Endothelial cell of umbilical vein (primary cell): ENCODE measurements at regions not wholly inside any gene's neighbourhood (a gene's known extent, or its start where the extent isn't known, plus 50 kb on each side); places are given as distances from the start of the nearest gene placed in this dataset.

Experiments
- BruUV-seq: library from RNA; stranded (reverse); fragments of 400-500 nt; replicated peaks from 2 replicates; lab custom pipeline; 2021; lab: Mats Ljungman, UMichigan
- CTCF ChIA-PET: fragments of 300-600, 350-600 bp; sonication (Branson Sonifier 250); formaldehyde crosslinking; loops from one replicate; lab custom pipeline; 2021; ENCODE audit warnings: antibody characterized with exemption, inconsistent platforms; lab: Charles Lee
- POLR2A ChIA-PET: fragments of 300-600, 350-600 bp; sonication (Branson Sonifier 250); formaldehyde crosslinking; loops from one replicate; lab custom pipeline; 2021; ENCODE audit warnings: antibody characterized with exemption, inconsistent platforms; lab: Charles Lee
- DNase-seq: peaks from one replicate; pipeline ENCODE4 v3.0.0-alpha.2; 2011; ENCODE audit warnings: low read depth, low spot score
- FAIRE-seq: peaks from 2 replicates; lab custom pipeline; 2011; peaks lifted over from hg19 to GRCh38; lab: Jason Lieb, UNC
- H2AFZ ChIP-seq: 2 replicates; pipeline ENCODE4 v1.6.0; 2012; ENCODE audit warnings: low read depth, low read length, control low read depth, inconsistent platforms
- H3K27ac ChIP-seq: 2 replicates; pipeline ENCODE4 v1.5.1; 2011; ENCODE audit warnings: low read depth, mild to moderate bottlenecking, control low read depth, low read length, moderate library complexity; ENCODE audit not compliant: insufficient read depth
- H3K27me3 ChIP-seq, 2 experiments: 2 replicates each; pipeline versions ENCODE4 v1.6.0 to v1.6.1; 2011; ENCODE audit warnings: low read length in 2 of 2, mixed read lengths in 1 of 2; ENCODE audit not compliant: control insufficient read depth in 2 of 2, insufficient read depth in 2 of 2
- H3K36me3 ChIP-seq, 2 experiments: 2 replicates in 1 of 2; 3 replicates in 1 of 2; pipeline ENCODE4 v1.5.1; 2011; ENCODE audit warnings: low read length in 2 of 2, mild to moderate bottlenecking in 1 of 2, moderate library complexity in 1 of 2; ENCODE audit not compliant: control insufficient read depth in 2 of 2, insufficient read depth in 2 of 2; ENCODE audit errors: extremely low read depth in 1 of 2
- H3K4me1 ChIP-seq: 3 replicates; pipeline ENCODE4 v1.5.1; 2011; ENCODE audit warnings: mild to moderate bottlenecking, low read length; ENCODE audit not compliant: control insufficient read depth, insufficient read depth; ENCODE audit errors: extremely low read depth
- H3K4me2 ChIP-seq: 2 replicates; pipeline ENCODE4 v1.6.1; 2011; ENCODE audit warnings: low read length, control low read depth, mixed read lengths; ENCODE audit not compliant: insufficient read depth
- H3K4me3 ChIP-seq, 3 experiments: fragments of 200-600 bp in 1 of 3; sonication (generic), shearing (Covaris generic) in 1 of 3; replicated peaks in 1 of 3; 2 replicates each; pipeline ENCODE4 v1.5.1; 2011 to 2016; ENCODE audit warnings: control low read depth in 3 of 3, low read length in 3 of 3, mild to moderate bottlenecking in 2 of 3, inconsistent platforms in 1 of 3, low read depth in 1 of 3, moderate library complexity in 1 of 3; ENCODE audit not compliant: insufficient read depth in 1 of 3
- H3K79me2 ChIP-seq: 2 replicates; pipeline ENCODE4 v1.6.0; 2012; ENCODE audit warnings: low read length, inconsistent platforms; ENCODE audit not compliant: control insufficient read depth, insufficient read depth
- H3K9ac ChIP-seq: replicated peaks from 2 replicates; pipeline ENCODE3; 2011; ENCODE audit warnings: low read length, control low read depth; ENCODE audit not compliant: insufficient read depth; ENCODE audit errors: extremely low read depth
- H3K9me1 ChIP-seq: replicated peaks from 3 replicates; pipeline ENCODE4 v1.6.0; 2011; ENCODE audit warnings: mild to moderate bottlenecking, low read length; ENCODE audit not compliant: control insufficient read depth, insufficient read depth; ENCODE audit errors: extremely low read depth
- H3K9me3 ChIP-seq: replicated peaks from 2 replicates; pipeline ENCODE4 v1.5.1; 2012; ENCODE audit warnings: low read length, inconsistent platforms; ENCODE audit not compliant: control insufficient read depth, insufficient read depth
- H4K20me1 ChIP-seq: replicated peaks from 2 replicates; pipeline ENCODE3; 2011; ENCODE audit warnings: mild to moderate bottlenecking, low read length; ENCODE audit not compliant: control insufficient read depth, insufficient read depth; ENCODE audit errors: extremely low read depth
- GATA2 ChIP-seq: IDR thresholded peaks from 2 replicates; pipeline ENCODE4 v1.7.0; 2011; ENCODE audit warnings: low read depth, mild to moderate bottlenecking, moderate library complexity, mixed read lengths, low read length; ENCODE audit not compliant: insufficient read length, insufficient read depth
- JUN ChIP-seq: IDR thresholded peaks from 2 replicates; pipeline ENCODE4 v1.6.1; 2011; ENCODE audit warnings: borderline replicate concordance, low read depth; ENCODE audit not compliant: insufficient read length, insufficient read depth
- POLR2A ChIP-seq: IDR thresholded peaks from 2 replicates; pipeline ENCODE4 v1.6.1; 2012; ENCODE audit warnings: low read depth, mild to moderate bottlenecking, control low read depth, low read length
- dilution Hi-C: fragments of 300-500 bp; cut with MboI; formaldehyde crosslinking; loops from one replicate; pipeline ENCODE4 v1.15.0; 2019; ENCODE audit warnings: low sequenced_read_pairs; ENCODE audit not compliant: extremely low pct_ligation_motif_present
- intact Hi-C: fragments of 100-400 bp; cut with micrococcal nuclease; formaldehyde crosslinking; loops from one replicate; pipeline ENCODE4 v1.10.0; 2022
- TF ChIP-seq, protein P1 (sequence below), 2 donors: IDR thresholded peaks; 1 replicate in 1 of 2; 2 replicates in 1 of 2; pipeline ENCODE4 v1.5.1; 2011; ENCODE audit warnings: low read length in 2 of 2, mild to moderate bottlenecking in 2 of 2, moderate library complexity in 2 of 2, control low read depth in 1 of 2, inconsistent platforms in 1 of 2, low read depth in 1 of 2; ENCODE audit not compliant: insufficient read depth in 1 of 2; ENCODE audit errors: extremely low read depth in 1 of 2

- TF ChIP-seq POLR2A (no peak), JUN (no peak), GATA2 (peak; percentile 38)
- TF ChIP-seq, protein P1, sequence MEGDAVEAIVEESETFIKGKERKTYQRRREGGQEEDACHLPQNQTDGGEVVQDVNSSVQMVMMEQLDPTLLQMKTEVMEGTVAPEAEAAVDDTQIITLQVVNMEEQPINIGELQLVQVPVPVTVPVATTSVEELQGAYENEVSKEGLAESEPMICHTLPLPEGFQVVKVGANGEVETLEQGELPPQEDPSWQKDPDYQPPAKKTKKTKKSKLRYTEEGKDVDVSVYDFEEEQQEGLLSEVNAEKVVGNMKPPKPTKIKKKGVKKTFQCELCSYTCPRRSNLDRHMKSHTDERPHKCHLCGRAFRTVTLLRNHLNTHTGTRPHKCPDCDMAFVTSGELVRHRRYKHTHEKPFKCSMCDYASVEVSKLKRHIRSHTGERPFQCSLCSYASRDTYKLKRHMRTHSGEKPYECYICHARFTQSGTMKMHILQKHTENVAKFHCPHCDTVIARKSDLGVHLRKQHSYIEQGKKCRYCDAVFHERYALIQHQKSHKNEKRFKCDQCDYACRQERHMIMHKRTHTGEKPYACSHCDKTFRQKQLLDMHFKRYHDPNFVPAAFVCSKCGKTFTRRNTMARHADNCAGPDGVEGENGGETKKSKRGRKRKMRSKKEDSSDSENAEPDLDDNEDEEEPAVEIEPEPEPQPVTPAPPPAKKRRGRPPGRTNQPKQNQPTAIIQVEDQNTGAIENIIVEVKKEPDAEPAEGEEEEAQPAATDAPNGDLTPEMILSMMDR (IDR thresholded peaks at IDR 0.05; ENCODE audit: extremely low read depth in 1 of 2, insufficient read depth in 1 of 2, low read depth in 1 of 2, low read length in 2 of 2) = peak; percentile 71 to 80
Observed at GRCh38 chr17:69607162-69607834, 192.8 kb downstream of the MAP2K6 start.

More at GRCh38 chr17:69607162-69607834, 192.8 kb downstream of the MAP2K6 start:
- H3K36me3 ChIP-seq = no peaks in the 10 kb centered on the region
- no peaks in the 10 kb centered on the region for H3K27me3 ChIP-seq
- CTCF ChIA-PET = interaction anchor here (0.6 to 5.1 kb wide), 92 partner anchors 9 to 1022 kb away, joined by 3 to 156 read pairs (median 5); partner anchors contain the start of gene KCNJ2
- peaks cover 28% of the 10 kb centered on the region for H3K4me1 ChIP-seq
- H3K9me1 ChIP-seq = no peaks in the 10 kb centered on the region
- peak overlapping the region; percentile 65 for H3K9ac ChIP-seq
- peak overlapping the region; percentile 92 for H3K27ac ChIP-seq
- H2AFZ ChIP-seq = peak overlapping the region; percentile 60
- dilution Hi-C loops (no loop called here), intact Hi-C loops (loop anchor here (1.0 to 5.0 kb wide), 7 partner anchors 13 to 1015 kb away; no protein-coding TSS in a partner anchor)
- H3K4me2 ChIP-seq = no peak overlapping the region
- no peaks in the 10 kb centered on the region for H3K9me3 ChIP-seq
- POLR2A ChIA-PET = interaction anchor here (0.6 to 1.5 kb wide), 6 partner anchors 9 to 562 kb away, joined by 3 to 14 read pairs (median 4); partner anchors contain the start of gene KCNJ2
- peak; percentile 76 for FAIRE-seq
- DNase-seq = peak; percentile 89
- TSS peak; percentile 93 for BruUV-seq
- no peak overlapping the region for H3K4me3 ChIP-seq
- H3K79me2 ChIP-seq = no peaks in the 10 kb centered on the region
- no peaks in the 10 kb centered on the region for H4K20me1 ChIP-seq
